K562 (cell line): ENCODE measurements at regions not wholly inside any gene's neighbourhood (a gene's known extent, or its start where the extent isn't known, plus 50 kb on each side); places are given as distances from the start of the nearest gene placed in this dataset.

ENCODE experiments used
- CTCF ChIP-seq, 3 experiments: IDR thresholded peaks in 2 of 3; conservative IDR thresholded peaks in 1 of 3; 2 replicates each; pipeline ENCODE4 v1.5.1; 2011 to 2012; ENCODE audit warnings: low read length in 3 of 3, mild to moderate bottlenecking in 3 of 3, control low read depth in 2 of 3, improper control_type of control experiment in 1 of 3, inconsistent platforms in 1 of 3, low read depth in 1 of 3, mixed read lengths in 1 of 3, moderate library complexity in 1 of 3; ENCODE audit not compliant: insufficient read depth in 2 of 3
- HDGF ChIP-seq: fragments of 450-650 bp; IDR thresholded peaks from 2 replicates; pipeline ENCODE4 v1.6.1; 2016
- PCBP1 ChIP-seq: fragments of 200-400 bp; formaldehyde crosslinking; IDR thresholded peaks from 2 replicates; pipeline ENCODE4 v1.6.1; 2018; ENCODE audit warnings: mild to moderate bottlenecking, low read depth, low read length; ENCODE audit not compliant: poor library complexity, severe bottlenecking
- TAL1 ChIP-seq: fragments of 450-650 bp; IDR thresholded peaks from 2 replicates; pipeline ENCODE4 v1.6.1; 2016; ENCODE audit warnings: mild to moderate bottlenecking

- TF ChIP-seq HDGF (no peak), PCBP1 (no peak), CTCF (IDR thresholded peaks at IDR 0.05 in 2 of 3, conservative IDR thresholded peaks at IDR 0.05 in 1 of 3; ENCODE audit: insufficient read depth in 2 of 3, low read depth in 1 of 3, low read length in 3 of 3) (no peak), TAL1 (no peak)
These were observed 1293.6 kb upstream of the TENM3 start for GRCh38 chr4:180949424-180950213.
